AG08395 (cell line): ENCODE measurements at regions not wholly inside any gene's neighbourhood (a gene's known extent, or its start where the extent isn't known, plus 50 kb on each side); places are given as distances from the start of the nearest gene placed in this dataset.
"Not testable (repeated sequence)": the region's sequence is repeated elsewhere in the genome, so short reads cannot be mapped to it uniquely, and the experiment has no call there.

Experiments used
- DNase-seq: peaks from one replicate; pipeline ENCODE4 v3.0.0; 2012; ENCODE audit warnings: mixed read lengths, low spot score

DNA sequence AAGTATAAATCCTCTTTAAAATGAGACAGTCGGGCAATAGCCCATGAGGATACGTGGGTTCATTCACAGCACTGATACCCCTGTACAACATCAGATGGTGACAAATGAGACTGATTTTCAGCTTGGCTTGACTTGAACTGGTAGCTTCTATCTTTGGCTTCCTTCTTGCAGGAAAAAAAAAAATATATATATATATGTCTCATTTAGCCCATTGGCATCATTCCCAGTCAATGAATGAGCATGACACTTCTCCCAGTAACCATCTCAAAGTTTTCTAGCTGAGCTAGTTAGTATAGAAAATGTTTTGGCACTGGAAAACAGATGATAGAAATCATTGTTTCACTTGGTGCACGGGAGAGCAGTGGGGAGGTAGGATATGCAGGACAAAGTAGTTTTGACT lies 222.5 kb upstream of the TAS2R1 start:
- no peak for DNase-seq

- DNase-seq = peak; percentile 98
Observed at GRCh38 chr5:9851458-9851857, 221.3 kb upstream of the TAS2R1 start.

DNA sequence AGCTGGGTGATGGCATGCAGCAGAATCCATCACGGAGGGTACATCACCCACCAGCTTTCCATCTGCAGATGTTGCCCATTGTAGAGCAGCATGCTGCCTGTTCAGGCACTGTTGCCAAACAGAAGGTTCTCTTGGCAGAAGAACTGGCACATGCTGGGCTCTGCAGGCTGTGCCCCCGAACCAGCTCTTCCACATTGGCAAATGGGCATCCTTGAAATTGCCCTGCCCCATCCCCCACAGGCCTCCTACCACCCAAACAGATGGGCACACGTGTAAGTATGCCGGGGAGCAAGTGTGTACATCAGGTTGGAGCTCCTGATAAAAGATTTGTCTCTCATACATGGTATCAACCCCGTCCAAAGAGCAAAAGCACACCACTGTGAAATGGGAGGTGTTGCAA lies 220.3 kb upstream of the TAS2R1 start:
- DNase-seq = no peak

DNA sequence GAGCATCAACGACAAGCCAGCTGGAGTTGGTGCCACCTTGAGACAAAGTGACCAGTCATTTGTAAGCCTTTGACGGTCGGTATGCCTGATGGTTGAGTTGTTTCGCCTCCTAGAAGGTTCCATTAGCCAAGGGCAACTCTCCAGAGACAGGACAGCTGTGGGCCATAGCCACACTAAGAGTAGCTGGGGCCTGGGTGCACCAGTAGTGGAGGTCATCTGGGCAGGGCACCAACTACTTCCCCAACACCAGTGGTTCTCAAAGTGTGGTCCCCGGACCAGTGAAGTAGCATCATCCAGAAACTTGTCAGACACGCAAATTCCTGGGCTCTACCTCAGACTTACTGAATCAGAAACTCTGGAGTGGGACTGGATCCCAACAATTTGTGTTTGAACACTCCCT lies 217.5 kb upstream of the TAS2R1 start:
- DNase-seq = no peak

GRCh38 chr5:9845185-9845584 lies 215.0 kb upstream of the TAS2R1 start:
- no peak for DNase-seq

DNA sequence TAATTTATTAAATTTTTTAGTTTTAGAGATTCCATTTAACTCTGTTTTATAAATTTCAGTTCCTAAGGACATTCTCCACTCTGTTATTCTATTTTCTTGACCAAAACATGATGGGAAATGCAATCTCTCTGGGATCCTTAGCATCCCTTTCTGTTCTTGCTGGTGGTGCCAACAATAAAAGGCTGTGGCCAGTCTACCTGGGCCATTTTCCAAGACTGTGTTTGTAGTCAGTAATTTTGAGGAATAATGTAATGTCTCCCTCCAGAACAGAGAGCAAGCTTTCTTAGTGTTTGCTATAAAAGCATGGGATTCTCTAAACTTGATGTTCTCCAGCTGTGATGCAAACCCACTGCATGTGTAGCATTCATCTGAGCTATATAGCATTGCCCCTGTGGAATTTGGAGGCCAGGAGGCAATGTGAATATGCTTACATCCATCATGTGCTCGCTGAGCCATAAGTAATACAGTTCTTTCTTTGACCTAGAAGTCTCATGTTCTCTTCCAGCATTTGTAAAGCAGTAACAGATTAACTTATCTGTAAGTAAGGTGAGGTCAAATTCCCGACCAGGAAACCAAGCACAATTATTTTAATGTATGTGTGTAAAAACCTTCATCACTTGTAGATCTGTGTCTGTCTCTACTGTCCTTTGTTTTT lies 211.5 kb upstream of the TAS2R1 start:
- DNase-seq = no peak

DNA sequence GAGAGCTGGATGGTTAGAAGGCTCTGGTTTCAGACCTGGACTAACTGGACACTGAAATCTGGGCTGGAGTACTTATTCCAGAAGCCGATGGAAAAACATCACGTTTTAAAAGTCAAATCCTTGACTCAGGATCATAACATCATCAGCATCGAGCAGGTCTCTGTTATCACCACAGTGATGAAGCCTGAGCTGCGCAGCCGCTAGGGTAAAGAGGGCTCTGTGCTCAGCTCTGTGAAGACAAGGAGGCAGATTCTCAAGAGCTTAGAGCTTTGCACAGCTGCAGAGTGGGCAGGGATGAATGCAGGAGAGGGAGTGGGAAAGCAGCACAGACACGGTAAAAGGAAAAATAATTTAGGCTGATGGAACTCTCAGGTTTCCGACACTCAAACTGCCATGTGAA lies 208.8 kb upstream of the TAS2R1 start:
- no peak for DNase-seq

GRCh38 chr5:9834871-9835770 lies 205.0 kb upstream of the TAS2R1 start:
- DNase-seq = no peak

- no peak for DNase-seq
Observed at GRCh38 chr5:9833871-9834270, 203.7 kb upstream of the TAS2R1 start.

DNA sequence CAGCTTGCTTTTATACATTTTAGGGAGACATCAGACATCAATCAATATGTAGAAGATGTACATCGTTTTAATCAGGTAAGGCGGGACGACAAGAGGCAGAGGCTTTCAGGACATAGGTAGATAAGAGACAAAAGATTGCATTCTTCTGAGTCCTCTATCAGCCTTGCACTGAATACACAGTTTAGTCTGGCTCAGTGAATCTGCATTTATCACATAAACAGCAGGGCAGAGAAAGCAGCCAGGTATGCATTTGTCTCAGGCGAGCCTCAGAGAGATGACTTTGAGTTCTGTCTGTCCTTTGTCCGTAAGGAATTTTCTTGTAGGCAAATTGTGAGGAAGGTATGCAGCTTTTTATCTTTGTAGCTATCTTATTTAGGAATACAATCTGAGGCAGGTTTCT lies 202.8 kb upstream of the TAS2R1 start:
- DNase-seq = no peak

DNA sequence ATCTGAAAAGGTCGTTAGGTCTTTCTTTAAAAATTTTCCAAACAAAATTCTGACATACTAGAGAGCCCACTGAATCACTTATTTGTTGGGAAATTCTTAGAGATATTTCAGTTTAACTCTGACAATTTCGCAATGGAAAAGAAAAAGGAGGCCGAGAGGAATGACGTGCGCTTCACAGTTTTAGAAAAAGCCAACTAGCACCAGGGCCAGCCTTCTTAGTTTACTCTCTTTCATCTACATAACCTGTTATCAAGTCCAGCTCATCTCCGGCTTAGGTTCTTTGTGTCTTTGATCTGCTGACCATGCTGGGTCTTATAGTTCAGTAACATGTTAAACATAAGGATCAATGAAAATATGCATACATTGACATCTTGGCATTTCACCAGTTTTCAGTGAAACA lies 201.7 kb upstream of the TAS2R1 start:
- DNase-seq = no peak

- no peak for DNase-seq
Observed at GRCh38 chr5:9830184-9830583, 200.0 kb upstream of the TAS2R1 start.

GRCh38 chr5:9829621-9830020 lies 199.5 kb upstream of the TAS2R1 start:
- DNase-seq = no peak

- peak; percentile 50 for DNase-seq
Observed at GRCh38 chr5:9820691-9821449, 190.7 kb upstream of the TAS2R1 start.

GRCh38 chr5:9818340-9818845 lies 188.2 kb upstream of the TAS2R1 start:
- DNase-seq = no peak

- no peak for DNase-seq
Observed at GRCh38 chr5:9817819-9818218, 187.7 kb upstream of the TAS2R1 start.

DNA sequence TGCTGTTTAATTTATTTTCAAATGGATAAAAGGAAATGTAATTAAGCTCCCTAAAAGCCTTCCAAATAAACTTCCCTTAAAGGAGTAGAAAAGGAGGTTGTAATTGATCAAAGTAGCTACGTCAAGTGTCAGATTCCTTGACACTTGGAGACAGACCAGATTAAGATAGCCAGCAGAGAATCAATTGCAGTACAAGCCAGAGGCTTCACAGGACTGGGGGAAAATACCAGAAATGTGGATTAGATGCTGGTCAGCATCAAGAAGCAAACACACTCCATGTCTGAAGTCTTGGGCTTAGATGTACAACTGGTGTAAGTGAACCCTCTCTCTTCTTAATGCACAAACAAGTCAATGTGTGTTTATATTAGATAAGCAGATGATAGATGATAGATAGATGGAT lies 184.9 kb upstream of the TAS2R1 start:
- no peak for DNase-seq

- DNase-seq = no peak
Observed at GRCh38 chr5:9813305-9813704, 183.2 kb upstream of the TAS2R1 start.

DNA sequence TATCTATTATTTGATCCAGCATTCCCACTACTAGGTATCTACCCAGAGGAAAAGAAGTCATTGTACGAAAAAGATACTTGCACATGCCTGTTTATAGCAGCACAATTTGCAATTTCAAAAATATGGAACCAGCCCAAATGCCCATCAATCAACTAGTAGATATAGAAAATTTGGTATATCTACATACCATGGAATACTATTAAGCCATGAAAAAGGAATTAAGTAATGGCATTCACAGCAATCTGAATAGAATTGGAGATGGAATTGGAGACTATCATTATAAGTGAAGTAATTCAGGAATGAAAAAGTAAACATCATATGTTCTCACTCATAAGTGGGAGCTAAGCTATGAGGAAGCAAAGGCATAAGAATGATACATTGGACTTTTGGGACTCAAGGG lies 177.2 kb upstream of the TAS2R1 start:
- not testable (repeated sequence) for DNase-seq

DNA sequence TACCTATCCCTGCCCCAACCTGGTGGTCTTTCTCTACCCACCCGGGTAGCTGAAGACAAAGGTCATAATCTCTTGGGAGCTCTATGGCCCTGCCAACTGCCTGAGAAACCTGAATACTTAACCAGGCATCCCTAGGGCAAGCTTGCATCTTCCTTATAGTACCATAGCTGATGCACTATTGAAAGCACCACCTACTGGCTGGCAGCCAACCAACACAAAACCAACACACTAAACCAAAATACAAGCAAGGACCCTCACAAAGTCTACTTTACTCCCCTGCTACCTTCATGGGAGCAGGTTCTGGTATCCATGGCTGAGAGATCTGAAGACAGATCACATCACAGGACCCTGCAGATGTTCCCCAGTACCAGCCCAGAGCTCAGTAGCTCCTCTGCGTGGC lies 171.8 kb upstream of the TAS2R1 start:
- no peak for DNase-seq

DNA sequence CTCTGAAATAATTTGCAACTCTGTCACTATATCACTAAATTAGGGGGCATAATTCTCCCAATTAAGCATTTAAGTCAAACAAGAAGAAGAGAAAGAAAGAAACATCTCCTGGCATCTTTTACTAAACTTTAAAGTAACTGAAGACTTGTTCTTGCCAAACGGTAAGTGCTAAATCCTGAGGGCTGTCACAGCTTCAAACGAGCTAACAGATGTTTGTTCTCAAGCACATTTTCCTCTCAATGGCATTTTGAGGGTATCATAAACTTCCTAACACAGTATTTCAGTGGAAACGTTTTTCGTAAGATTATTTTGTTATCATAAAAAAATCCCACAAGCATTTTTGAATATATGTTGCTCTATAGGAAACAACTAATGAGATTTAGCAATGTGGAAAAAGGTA lies 169.5 kb upstream of the TAS2R1 start:
- DNase-seq = no peak

GRCh38 chr5:9790276-9790675 lies 160.1 kb upstream of the TAS2R1 start:
- DNase-seq = peak; percentile 26

- DNase-seq = no peak
Observed at GRCh38 chr5:9789777-9790176, 159.6 kb upstream of the TAS2R1 start.
